AG04449 (cell line): ENCODE measurements at regions not wholly inside any gene's neighbourhood (a gene's known extent, or its start where the extent isn't known, plus 50 kb on each side); places are given as distances from the start of the nearest gene placed in this dataset.
"Not testable (repeated sequence)": the region's sequence is repeated elsewhere in the genome, so short reads cannot be mapped to it uniquely, and the experiment has no call there.

Experiments used
- CTCF ChIA-PET: fragments of 350-600 bp; formaldehyde crosslinking; extraction: SDS; loops from one replicate; lab custom pipeline; 2021; ENCODE audit warnings: antibody characterized with exemption; lab: Yijun Ruan, JAX
- POLR2A ChIA-PET: fragments of 400-600, 350-600 bp; formaldehyde crosslinking; extraction: SDS; loops from one replicate; lab custom pipeline; 2020; ENCODE audit warnings: antibody characterized with exemption, inconsistent platforms; lab: Yijun Ruan, JAX
- DNase-seq: peaks from one replicate; pipeline ENCODE4 v3.0.0-alpha.2; 2010; ENCODE audit warnings: low read depth, low spot score
- H3K4me3 ChIP-seq: 2 replicates; pipeline ENCODE4 v1.5.1; 2011; ENCODE audit warnings: low read depth, mild to moderate bottlenecking, control low read depth, low read length
- TF ChIP-seq, protein P1 (sequence below): IDR thresholded peaks from one replicate; pipeline ENCODE4 v1.5.1; 2011; ENCODE audit warnings: mild to moderate bottlenecking, moderate library complexity, low read length, control low read depth, inconsistent platforms; ENCODE audit not compliant: insufficient read depth; ENCODE audit errors: missing control alignments

DNA sequence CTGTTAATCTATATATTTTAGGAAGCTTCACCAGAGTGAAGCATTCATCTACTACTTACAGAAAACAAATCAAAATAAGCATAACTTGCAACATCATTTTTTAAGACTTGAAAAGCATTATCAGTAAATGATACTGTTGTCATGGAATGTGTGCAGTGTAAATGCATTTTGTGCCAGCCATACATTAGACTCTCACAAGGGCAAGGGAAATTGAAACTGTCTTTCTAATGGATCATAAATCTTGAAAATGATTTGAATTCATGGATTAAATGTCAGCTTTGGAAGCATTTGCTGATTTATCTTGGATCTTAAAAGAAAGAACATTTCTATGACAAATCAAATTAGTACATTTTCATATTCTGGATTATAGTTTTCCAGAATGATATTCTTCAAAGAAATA is 338.3 kb upstream of the SGO1 start:
- ChIA-PET CTCF (interaction anchor here (2.1 kb wide), 1 partner anchor 13 kb away, joined by 9 read pairs; no protein-coding TSS in a partner anchor), POLR2A (no interaction called here)
- no peak for DNase-seq
- TF ChIP-seq, protein P1, sequence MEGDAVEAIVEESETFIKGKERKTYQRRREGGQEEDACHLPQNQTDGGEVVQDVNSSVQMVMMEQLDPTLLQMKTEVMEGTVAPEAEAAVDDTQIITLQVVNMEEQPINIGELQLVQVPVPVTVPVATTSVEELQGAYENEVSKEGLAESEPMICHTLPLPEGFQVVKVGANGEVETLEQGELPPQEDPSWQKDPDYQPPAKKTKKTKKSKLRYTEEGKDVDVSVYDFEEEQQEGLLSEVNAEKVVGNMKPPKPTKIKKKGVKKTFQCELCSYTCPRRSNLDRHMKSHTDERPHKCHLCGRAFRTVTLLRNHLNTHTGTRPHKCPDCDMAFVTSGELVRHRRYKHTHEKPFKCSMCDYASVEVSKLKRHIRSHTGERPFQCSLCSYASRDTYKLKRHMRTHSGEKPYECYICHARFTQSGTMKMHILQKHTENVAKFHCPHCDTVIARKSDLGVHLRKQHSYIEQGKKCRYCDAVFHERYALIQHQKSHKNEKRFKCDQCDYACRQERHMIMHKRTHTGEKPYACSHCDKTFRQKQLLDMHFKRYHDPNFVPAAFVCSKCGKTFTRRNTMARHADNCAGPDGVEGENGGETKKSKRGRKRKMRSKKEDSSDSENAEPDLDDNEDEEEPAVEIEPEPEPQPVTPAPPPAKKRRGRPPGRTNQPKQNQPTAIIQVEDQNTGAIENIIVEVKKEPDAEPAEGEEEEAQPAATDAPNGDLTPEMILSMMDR: no peak
- H3K4me3 ChIP-seq: no peak overlapping the region

DNA sequence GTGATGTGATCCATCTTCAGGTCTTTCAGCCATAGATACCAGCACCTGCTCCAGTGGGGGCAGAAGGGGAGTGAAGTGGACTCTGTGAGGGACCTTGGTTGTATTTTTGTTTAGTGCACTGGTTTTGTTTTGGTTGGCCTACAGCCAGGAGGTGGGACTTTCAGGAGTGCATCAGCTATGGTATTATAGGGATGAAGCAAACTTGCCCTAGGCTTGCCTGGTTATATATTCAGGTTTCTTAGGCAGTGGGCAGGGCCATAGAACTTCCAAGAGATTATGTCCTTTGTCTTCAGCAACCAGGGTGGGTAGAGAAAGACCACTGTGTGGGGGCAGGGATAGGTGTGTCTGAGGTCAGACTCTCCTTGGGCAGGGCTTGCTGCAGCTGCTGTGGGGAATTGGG is 337.3 kb upstream of the SGO1 start:
- ChIA-PET CTCF (interaction anchor here (2.1 kb wide), 1 partner anchor 12 kb away, joined by 9 read pairs; no protein-coding TSS in a partner anchor), POLR2A (no interaction called here)
- no peak for DNase-seq
- no peak overlapping the region for H3K4me3 ChIP-seq
- TF ChIP-seq, protein P1: no peak

DNA sequence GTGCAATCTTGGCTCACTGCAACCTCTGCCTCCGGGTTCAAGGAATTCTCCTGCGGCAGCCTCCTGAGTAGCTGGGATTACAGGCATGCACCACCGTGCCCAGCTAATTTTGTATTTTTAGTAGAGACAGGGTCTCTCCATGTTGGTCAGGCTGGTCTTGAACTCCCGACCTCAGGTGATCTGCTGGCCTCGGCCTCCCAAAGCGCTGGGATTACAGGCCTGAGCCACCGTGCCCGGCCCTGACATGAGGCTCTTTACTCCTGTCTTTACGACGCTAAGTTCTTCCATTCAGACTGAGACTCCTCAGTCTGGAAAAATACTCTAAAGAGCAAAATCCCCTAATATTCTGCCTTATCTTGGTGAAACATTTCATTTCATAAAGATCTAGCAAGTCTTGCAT is 331.3 kb upstream of the SGO1 start:
- POLR2A ChIA-PET, DNase-seq, H3K4me3 ChIP-seq: not testable (repeated sequence)
- CTCF ChIA-PET: interaction anchor here (0.9 to 1.1 kb wide), 2 partner anchors 150 to 412 kb away, joined by 3 to 4 read pairs; no protein-coding TSS in a partner anchor

DNA sequence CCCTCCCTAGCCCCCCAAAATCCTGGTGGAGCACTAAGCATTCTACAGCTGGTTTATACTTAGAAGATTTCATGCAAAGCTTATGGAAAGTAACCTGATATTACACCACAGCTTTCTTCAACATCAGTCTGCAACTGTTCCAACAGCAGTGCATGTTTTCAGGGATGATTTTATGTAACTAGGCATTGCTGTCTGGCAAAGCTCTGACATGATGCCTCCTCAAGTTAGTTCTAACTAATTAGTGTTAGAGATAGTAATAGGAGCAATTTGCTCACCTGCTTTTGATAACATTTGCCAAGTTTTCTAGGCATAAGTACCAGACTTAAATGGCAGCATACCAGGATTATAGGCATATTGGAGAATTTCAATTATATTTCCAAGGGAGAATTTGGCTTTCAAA is 330.3 kb upstream of the SGO1 start:
- DNase-seq: no peak
- POLR2A ChIA-PET: no interaction called here
- TF ChIP-seq, protein P1: no peak
- no peak overlapping the region for H3K4me3 ChIP-seq
- CTCF ChIA-PET: interaction anchor here (0.9 to 1.1 kb wide), 2 partner anchors 151 to 413 kb away, joined by 3 to 4 read pairs; no protein-coding TSS in a partner anchor

DNA sequence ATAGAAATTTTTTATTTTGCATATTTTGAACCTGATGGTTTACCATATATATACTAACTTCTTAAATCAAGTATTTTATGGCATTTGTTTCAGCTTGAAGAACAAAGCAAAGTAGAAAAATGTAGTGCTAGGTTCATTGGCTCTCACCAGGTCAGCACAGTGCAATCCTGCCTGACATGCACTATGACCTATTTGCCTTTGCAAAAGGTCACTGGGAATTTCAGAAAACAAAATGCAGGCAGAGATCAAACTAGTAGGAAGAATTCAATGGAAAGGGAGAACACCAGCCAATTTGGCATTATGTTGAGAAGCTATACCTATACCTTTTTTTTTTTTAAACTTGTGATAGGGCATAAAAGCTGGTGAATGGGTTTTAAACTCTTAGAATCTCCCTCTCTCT is 329.8 kb upstream of the SGO1 start:
- TF ChIP-seq, protein P1: no peak
- ChIA-PET POLR2A (no interaction called here), CTCF (interaction anchor here (1.0 kb wide), 1 partner anchor 414 kb away, joined by 3 read pairs; no protein-coding TSS in a partner anchor)
- DNase-seq: no peak
- no peak overlapping the region for H3K4me3 ChIP-seq

DNA sequence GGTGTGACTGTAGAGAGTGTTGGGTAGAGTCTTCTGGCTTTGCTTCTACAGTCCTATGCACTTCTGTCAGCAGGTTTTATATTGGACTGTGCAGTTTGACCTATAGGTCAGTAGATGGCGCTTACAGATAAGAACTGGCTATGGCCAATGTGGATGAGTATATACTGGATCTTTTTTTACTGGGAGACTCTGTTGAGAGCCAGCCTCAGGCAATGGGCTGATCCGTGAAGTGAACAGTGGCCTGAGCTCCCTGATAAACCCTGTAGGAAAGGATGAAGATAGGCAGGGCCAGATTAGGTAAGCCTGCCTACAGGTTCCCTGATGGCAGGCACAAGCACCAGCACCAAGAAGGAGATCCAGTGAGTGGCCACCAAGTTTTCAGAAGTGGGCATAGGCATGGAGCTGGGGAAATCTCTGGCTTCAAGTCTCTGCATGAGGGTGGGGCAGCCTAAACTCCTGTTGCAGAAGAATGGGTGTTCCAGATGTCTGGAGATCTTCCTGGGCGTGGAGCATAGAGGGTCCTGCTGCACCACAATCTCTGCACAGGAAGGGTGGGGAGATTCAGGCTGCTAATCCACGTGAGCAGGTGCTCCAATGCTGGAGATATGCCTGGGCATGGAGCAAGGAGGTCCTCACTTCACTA is 326.0 kb upstream of the SGO1 start:
- H3K4me3 ChIP-seq: no peak overlapping the region
- DNase-seq: peak; percentile 34
- CTCF ChIA-PET: interaction anchor here (0.6 to 3.8 kb wide), 23 partner anchors 10 to 1604 kb away, joined by 3 to 32 read pairs (median 4); no protein-coding TSS in a partner anchor
- POLR2A ChIA-PET: no interaction called here
- TF ChIP-seq, protein P1: peak; percentile 68
